ENCODE measurements at regions not wholly inside any gene's neighbourhood (a gene's known extent, or its start where the extent isn't known, plus 50 kb on each side); places are given as distances from the start of the nearest gene placed in this dataset.

- Histone ChIP-seq H3K4me1 (no peaks in the 10 kb centered on the region), H3K4me3 (no peak overlapping the region), H3K27ac (no peak overlapping the region), H3K27me3 (no peaks in the 10 kb centered on the region), H3K36me3 (no peaks in the 10 kb centered on the region), H3K9me3 (no peaks in the 10 kb centered on the region)
- 24% methylated on average over 1 of the region's 1 CpG for WGBS (ENCODE audit: insufficient coverage, low coverage, low lambda C conversion rate, missing lambda C conversion rate)
- intact Hi-C loops (cut with DNase I): no loop called here
- ATAC-seq: no peak
- no peak for TF ChIP-seq CTCF (IDR thresholded peaks at IDR 0.05)
- no peak for TF ChIP-seq POLR2A (IDR thresholded peaks at IDR 0.05)
- no peak for DNase-seq
Measured at GRCh38 chr13:87736849-87737385, 65.7 kb downstream of the SLITRK5 start.

GRCh38 chr13:87754097-87754496, 82.9 kb downstream of the SLITRK5 start:
- Histone ChIP-seq H3K27ac (no peak overlapping the region), H3K9me3 (no peaks in the 10 kb centered on the region), H3K4me1 (no peaks in the 10 kb centered on the region), H3K27me3 (no peaks in the 10 kb centered on the region), H3K36me3 (no peaks in the 10 kb centered on the region), H3K4me3 (no peak overlapping the region)
- ATAC-seq (no peak), DNase-seq (no peak)
- intact Hi-C loops (cut with DNase I): no loop called here
- WGBS (ENCODE audit: insufficient coverage, low coverage, low lambda C conversion rate, missing lambda C conversion rate): 35% methylated on average over 1 of the region's 1 CpG
- TF ChIP-seq CTCF (IDR thresholded peaks at IDR 0.05) (no peak), POLR2A (IDR thresholded peaks at IDR 0.05) (no peak)

- Histone ChIP-seq H3K36me3 (no peaks in the 10 kb centered on the region), H3K27me3 (no peaks in the 10 kb centered on the region), H3K4me3 (no peak overlapping the region), H3K4me1 (no peaks in the 10 kb centered on the region), H3K9me3 (no peaks in the 10 kb centered on the region), H3K27ac (no peak overlapping the region)
- ATAC-seq (no peak), DNase-seq (no peak)
- TF ChIP-seq POLR2A (IDR thresholded peaks at IDR 0.05) (no peak), CTCF (IDR thresholded peaks at IDR 0.05) (no peak)
- 50% methylated on average over 4 of the region's 4 CpGs for WGBS (ENCODE audit: insufficient coverage, low coverage, low lambda C conversion rate, missing lambda C conversion rate)
- intact Hi-C loops (cut with DNase I): no loop called here
Measured at GRCh38 chr13:87769445-87769844, 98.3 kb downstream of the SLITRK5 start.

- TF ChIP-seq CTCF (IDR thresholded peaks at IDR 0.05) (no peak), POLR2A (IDR thresholded peaks at IDR 0.05) (no peak)
Measured at GRCh38 chr13:87777387-87777786, 106.2 kb downstream of the SLITRK5 start.

GRCh38 chr13:87778128-87778527, 107.0 kb downstream of the SLITRK5 start:
- TF ChIP-seq CTCF (IDR thresholded peaks at IDR 0.05): no peak
- no peak for TF ChIP-seq POLR2A (IDR thresholded peaks at IDR 0.05)
- ATAC-seq (no peak), DNase-seq (no peak)
- Histone ChIP-seq H3K4me3 (no peak overlapping the region), H3K27ac (no peak overlapping the region), H3K27me3 (no peaks in the 10 kb centered on the region), H3K36me3 (no peaks in the 10 kb centered on the region), H3K4me1 (no peaks in the 10 kb centered on the region), H3K9me3 (no peaks in the 10 kb centered on the region)
- intact Hi-C loops (cut with DNase I): no loop called here
- 38% methylated on average over 3 of the region's 3 CpGs for WGBS (ENCODE audit: insufficient coverage, low coverage, low lambda C conversion rate, missing lambda C conversion rate)

More at GRCh38 chr13:87777387-87777786, 106.2 kb downstream of the SLITRK5 start:
- no peaks in the 10 kb centered on the region for H3K27me3 ChIP-seq
- intact Hi-C loops (cut with DNase I): no loop called here
- 13% methylated on average over 3 of the region's 3 CpGs for WGBS (ENCODE audit: insufficient coverage, low coverage, low lambda C conversion rate, missing lambda C conversion rate)
- H3K4me3 ChIP-seq: no peak overlapping the region
- H3K27ac ChIP-seq: no peak overlapping the region
- H3K4me1 ChIP-seq: no peaks in the 10 kb centered on the region
- DNase-seq: no peak
- no peaks in the 10 kb centered on the region for H3K36me3 ChIP-seq
- H3K9me3 ChIP-seq: no peaks in the 10 kb centered on the region
- no peak for ATAC-seq
